SIG-M5 treated with dmso at 0.1 percent for 504 hours (cell line): ENCODE measurements at regions not wholly inside any gene's neighbourhood (a gene's known extent, or its start where the extent isn't known, plus 50 kb on each side); places are given as distances from the start of the nearest gene placed in this dataset.
"Not testable (repeated sequence)": the region's sequence is repeated elsewhere in the genome, so short reads cannot be mapped to it uniquely, and the experiment has no call there.

Source experiments
- DNase-seq: peaks from one replicate; lab custom pipeline; 2025; ENCODE audit not compliant: unreplicated experiment; lab: John Stamatoyannopoulos, UW

DNA sequence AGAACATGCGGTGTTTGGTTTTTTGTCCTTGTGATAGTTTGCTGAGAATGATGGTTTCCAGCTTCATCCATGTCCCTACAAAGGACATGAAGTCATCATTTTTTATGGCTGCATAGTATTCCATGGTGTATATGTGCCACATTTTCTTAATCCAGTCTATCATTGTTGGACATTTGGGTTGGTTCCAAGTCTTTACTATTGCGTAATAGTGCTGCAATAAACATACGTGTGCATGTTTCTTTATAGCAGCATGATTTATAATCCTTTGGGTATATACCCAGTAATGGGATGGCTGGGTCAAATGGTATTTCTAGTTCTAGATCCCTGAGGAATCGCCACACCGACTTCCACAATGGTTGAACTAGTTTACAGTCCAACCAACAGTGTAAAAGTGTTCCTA, 471.6 kb upstream of the MEIS1 start:
- not testable (repeated sequence) for DNase-seq

DNA sequence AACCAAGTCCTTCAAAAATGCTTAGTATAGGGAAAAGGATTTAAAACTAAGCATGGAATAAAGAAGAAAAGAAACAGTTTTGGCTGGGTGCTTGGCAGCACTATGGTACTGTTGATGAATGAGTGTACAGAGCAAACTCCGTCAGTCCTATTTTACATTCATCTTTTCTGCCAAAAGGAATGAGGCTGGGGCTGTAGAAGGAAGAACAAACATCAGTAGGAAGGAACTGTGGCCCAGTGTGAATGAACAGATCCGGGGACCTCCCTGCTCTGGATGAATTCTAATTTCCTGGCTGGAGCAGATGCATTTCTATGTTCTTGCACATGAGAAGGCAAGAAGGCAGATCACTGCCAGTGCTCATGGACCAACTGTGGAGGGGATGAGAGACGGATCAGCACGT, 474.0 kb upstream of the MEIS1 start:
- DNase-seq: no peak

DNA sequence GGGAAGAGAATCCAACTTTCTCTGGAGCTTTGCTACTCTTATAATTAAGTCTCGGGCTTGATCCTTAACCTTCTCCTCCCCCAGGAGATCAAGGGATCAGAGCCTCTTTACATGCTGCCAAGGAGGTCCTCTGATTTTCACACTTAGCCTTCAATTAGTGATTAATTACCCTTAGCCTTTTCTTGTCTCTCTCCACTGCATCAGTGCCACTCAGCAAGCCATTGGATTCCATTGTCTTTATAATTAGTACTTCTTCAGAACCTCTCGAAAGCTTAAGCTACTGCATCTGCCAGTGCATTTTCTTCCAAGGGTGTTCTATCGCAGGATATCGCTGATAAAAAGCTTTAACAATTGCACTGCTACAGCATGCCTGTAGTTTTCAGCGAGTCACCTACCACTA, 477.0 kb upstream of the MEIS1 start:
- no peak for DNase-seq

GRCh38 chr2:65957454-65957853, 477.5 kb upstream of the MEIS1 start:
- no peak for DNase-seq

DNA sequence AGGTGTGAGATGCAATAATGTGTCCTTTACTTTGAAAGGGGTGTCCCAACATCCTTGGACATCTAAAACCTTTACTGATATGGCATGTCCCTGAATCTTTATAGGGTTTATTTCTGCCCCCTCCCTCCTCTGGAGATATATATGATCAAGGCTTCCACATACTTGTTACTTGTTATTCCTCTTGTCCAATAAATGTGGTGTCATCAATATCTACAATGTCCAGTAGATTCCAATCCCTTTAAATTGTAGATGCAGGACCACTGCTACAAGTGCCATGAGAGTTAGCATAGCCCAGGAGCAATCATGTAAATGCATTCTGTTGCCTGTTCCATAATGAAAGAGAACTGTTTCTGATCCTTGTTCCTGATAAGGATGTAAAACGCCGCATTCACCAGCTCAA, 479.7 kb upstream of the MEIS1 start:
- no peak for DNase-seq

DNA sequence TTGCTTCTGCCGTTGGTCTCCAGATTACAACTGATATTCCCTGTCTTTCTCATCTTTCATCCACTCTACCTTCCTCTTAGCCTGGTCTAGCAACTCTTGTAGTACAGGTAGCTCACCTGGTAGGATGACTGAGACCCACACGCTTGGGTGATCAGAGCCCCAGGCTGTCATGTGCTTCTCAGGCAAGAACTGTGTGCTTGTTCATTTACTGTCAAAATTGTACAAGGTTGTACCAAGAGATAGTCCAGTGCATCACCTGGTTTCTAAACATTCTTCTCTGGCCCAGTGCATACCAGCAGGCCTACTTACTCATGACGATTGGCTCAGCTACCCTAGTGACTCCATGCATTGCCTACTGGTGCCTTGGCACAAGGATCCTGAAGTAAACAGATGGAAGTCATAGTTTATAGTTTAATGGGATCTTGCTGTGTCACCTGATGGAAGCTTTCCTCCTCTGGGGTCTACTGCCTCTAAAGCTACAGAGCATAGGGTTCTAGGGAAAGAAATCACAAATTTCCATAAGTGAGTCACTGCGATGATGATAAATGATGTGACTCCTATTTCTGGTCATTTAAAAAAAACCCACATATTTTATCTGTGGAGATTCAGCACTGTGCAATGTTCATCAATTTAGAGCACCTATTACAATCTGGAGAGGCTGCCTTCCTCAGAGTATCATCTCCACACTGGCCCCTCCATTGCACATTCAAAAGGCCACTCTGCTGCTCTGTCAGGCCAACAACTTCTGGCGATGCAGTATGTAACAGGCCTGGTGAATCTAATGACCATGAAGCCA, 481.8 kb upstream of the MEIS1 start:
- no peak for DNase-seq

DNA sequence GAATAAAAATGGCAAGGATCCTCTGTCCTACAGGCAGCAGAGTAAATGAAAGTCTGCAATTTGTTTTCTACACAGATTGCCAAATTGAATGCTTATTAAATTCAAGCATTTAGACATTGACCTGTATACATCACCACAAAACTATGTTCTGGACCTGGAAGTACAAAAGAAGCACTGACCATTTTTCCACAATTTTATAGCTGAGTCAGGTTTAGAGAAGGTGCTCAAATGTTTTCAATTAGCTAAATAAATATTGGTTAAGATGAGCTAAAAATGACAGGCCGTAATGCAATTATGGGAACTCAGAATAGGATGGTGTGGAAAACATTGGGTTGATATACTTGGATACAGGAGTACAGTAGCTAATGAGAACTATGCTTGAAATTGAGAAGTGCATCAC, 490.7 kb upstream of the MEIS1 start:
- no peak for DNase-seq

DNA sequence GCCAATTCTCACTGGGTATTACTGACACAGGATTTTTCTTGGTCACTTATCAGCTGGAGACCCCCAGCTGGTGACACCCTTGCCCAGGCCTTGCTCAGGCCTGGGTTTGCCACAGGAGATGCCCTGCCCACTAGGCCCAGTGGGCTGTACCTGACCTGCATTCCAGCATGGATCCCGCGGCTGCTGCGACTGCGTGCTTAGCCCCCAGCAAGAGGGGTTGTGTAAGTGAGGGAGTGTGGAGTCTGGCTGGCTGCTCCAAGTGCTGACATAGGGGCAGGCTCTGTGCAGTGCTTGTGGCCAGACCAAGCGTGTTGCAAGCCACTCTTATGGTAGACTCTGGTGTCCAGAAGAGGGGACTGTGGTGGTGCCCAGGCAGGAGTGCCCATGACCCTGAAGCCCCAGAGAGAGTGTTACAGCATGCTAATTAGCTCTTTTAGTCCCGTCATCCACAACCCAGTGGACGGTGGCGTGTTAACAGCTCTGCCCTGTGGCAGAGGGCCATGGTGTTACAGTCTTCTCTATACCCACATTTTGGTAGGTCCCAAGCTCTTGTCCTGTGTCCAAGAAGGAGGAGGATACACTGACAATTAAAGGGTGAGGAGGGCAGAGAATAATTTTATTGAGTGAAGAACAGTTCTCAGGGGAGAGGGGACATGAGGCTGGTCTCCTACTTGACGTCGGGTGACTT, 491.7 kb upstream of the MEIS1 start:
- DNase-seq: no peak

- no peak for DNase-seq
Observed at GRCh38 chr2:65940856-65941255, 494.1 kb upstream of the MEIS1 start.

GRCh38 chr2:65939687-65940086, 495.2 kb upstream of the MEIS1 start:
- DNase-seq: no peak

DNA sequence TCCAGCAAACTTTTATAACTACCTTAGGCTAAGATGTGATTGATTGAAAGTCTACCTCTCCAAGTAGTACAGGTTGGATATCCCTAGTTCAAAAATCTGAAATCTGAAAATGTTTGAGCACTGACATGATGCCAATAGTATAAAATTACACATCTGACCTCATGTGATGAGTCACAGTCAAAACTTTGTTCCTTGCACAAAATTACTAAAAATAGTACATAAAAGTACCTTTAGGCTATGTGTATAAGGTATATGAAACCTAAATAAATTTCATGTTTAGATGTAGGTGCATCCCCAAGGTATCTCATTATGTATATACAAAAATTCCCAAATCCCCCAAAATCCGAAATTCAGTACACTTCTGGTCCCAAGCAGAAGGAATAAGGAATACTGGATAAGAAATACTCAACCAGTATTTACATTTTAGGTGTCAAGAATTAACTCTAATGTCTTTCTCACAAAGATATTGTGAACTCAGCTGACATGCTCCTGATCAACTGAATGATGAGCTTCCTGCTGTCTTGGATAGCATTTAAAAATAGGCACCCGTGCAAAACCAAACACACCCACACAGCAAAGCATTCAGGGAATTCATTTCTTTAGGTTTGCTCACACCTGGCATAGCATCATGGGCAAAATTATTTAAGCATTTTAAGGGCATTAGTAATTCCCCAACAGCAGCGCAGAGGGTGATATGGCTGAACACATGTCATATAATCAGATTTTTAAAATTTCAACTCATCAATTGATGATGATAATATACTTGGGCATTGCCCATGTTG, 497.4 kb upstream of the MEIS1 start:
- DNase-seq: no peak

- DNase-seq: no peak
Observed at GRCh38 chr2:65934992-65935629, 499.8 kb upstream of the MEIS1 start.

GRCh38 chr2:65932571-65932970, 500.2 kb upstream of the SPRED2 start:
- no peak for DNase-seq

DNA sequence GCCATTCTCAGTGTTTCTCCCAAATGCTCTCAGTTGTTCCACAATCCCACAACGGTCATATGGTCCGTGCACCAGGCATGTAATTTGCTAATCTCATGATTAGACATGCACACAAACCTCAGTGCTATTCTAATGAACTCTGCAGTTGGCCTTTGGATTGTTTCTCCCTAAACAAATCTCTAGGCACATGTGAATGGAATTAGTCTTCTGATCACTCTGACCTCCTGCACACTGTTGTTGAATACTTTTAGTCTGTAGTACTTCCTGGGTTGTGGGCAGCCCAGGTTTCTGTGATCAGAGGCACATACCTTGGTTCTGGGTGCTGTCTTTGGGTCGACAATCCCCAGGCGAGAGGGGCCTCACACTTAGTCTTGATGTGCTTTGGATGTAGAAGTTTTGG, 498.7 kb upstream of the SPRED2 start:
- no peak for DNase-seq

GRCh38 chr2:65930259-65930658, 497.9 kb upstream of the SPRED2 start:
- DNase-seq: no peak

- DNase-seq: not testable (repeated sequence)
Observed at GRCh38 chr2:65929664-65930063, 497.3 kb upstream of the SPRED2 start.

GRCh38 chr2:65922794-65923193, 490.4 kb upstream of the SPRED2 start:
- DNase-seq: peak; percentile 86

GRCh38 chr2:65922030-65922429, 489.6 kb upstream of the SPRED2 start:
- no peak for DNase-seq

DNA sequence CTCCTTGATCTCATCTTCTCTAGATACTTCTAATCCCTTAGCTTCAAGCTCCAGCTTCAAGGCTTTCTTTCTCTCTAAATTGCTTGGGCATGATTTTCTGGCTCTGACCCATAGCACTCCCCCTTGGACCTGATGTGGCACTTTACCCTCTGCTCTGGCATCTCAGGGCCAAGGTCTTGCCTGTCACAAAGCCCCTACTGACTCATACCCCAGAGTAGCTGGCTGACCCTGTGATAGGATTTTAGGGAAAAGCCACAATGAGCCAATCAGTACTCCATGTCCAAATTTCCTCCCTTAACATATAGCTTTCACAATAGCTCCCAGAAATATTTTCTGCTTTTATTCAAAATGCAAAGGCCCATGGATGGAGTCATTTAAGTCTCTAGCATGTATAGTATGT, 488.7 kb upstream of the SPRED2 start:
- no peak for DNase-seq

GRCh38 chr2:65920659-65921058, 488.3 kb upstream of the SPRED2 start:
- DNase-seq: no peak

DNA sequence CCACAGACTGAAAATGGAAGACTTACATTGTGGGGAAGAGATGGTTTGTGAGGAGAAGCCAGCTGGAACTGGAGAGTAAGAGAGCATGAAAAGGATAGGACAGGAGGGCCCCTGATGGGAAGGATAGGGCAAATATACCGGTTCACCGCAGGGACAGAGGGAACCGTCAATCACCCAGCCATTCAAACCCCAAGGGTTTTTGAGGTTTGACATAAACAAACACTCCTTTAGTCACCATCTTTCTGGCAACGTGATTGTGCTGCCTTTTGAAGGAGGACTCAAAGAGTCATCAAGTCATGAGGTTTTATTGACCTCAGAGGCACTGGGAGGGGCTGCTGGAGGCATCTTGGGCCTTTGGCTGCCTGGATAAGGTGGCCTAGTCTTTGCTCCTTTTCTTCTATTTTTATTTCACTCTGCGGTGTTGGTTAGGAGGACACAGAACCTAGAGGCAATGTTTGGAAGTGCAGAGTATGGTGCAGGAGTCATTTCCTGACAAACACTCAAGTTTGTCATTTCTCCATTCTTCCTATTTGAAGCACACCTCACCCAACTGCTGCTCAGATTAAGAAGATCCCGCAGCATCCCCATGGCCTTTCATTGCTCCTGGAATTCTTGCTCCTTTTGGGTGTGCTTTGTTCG, 487.3 kb upstream of the SPRED2 start:
- no peak for DNase-seq
